ENCODE measurements at regions not wholly inside any gene's neighbourhood (a gene's known extent, or its start where the extent isn't known, plus 50 kb on each side); places are given as distances from the start of the nearest gene placed in this dataset.

GRCh38 chr21:36551731-36552433, 72.0 kb upstream of the CLDN14 start (continued):
- no peak for TF ChIP-seq SOX6 (IDR thresholded peaks at IDR 0.05)
- TF ChIP-seq SAP30 (IDR thresholded peaks at IDR 0.05; ENCODE audit: borderline replicate concordance, insufficient read depth, low read depth, low read length, poor library complexity, severe bottlenecking) = no peak
- no peak for TF ChIP-seq SMAD3 (CRISPR knock-in tag; conservative IDR thresholded peaks at IDR 0.05)

GRCh38 chr21:36552434-36552785, 72.5 kb upstream of the CLDN14 start:
- BruUV-seq (replicated peaks) = no TSS peak
- Histone ChIP-seq H3K4me2 (ENCODE audit: insufficient read depth, low read length) (no peak overlapping the region), H2AFZ (ENCODE audit: low read depth, low read length) (no peak overlapping the region), H3K9ac (ENCODE audit: insufficient read depth in 1 of 2, low read depth in 2 of 2, low read length in 2 of 2) (no peak overlapping the region), H3K9me1 (ENCODE audit: control insufficient read depth, insufficient read depth, low read length) (no peaks in the 10 kb centered on the region), H3K4me1 (replicated peaks in 1 of 2; ENCODE audit: control insufficient read depth in 2 of 2, insufficient read depth in 2 of 2, low read length in 2 of 2) (no peaks in the 10 kb centered on the region), H4K20me1 (replicated peaks; ENCODE audit: control insufficient read depth, insufficient read depth, low read length) (no peaks in the 10 kb centered on the region), H3K27ac (ENCODE audit: extremely low read depth, low read depth, low read length) (no peak overlapping the region), H3K4me3 (no peak overlapping the region), H3K9me3 (replicated peaks; ENCODE audit: control insufficient read depth, insufficient read depth, low read depth, low read length) (no peaks in the 10 kb centered on the region), H3K36me3 (ENCODE audit: control insufficient read depth, insufficient read depth, low read length) (no peaks in the 10 kb centered on the region), H3K79me2 (ENCODE audit: control insufficient read depth, insufficient read depth, low read length) (no peaks in the 10 kb centered on the region), H3K27me3 (ENCODE audit: control insufficient read depth in 2 of 2, insufficient read depth in 2 of 2, low read length in 2 of 2) (peaks cover 19 to 69% of the 10 kb centered on the region in 2 experiments; a peak in 4 of 5 replicates)
- no peak for DNase-seq (ENCODE audit: extremely low read depth in 1 of 4, low spot score in 3 of 4)
- no peak for FAIRE-seq
- ATAC-seq = no peak
- ChIA-PET POLR2A (interaction anchor here (0.5 to 1.4 kb wide), 2 partner anchors 12 to 662 kb away, joined by 3 to 4 read pairs; no protein-coding TSS in a partner anchor), CTCF (ENCODE audit: low intra/inter-chr PET ratio) (no interaction called here)
- TF ChIP-seq ZNF696 (CRISPR knock-in tag; conservative IDR thresholded peaks at IDR 0.05) = no peak
- no peak for TF ChIP-seq KDM1A (IDR thresholded peaks at IDR 0.05)
- no peak for TF ChIP-seq HNRNPUL1 (IDR thresholded peaks at IDR 0.05; ENCODE audit: low read length)
- no peak for TF ChIP-seq SRSF7 (optimal IDR thresholded peaks at IDR 0.05; ENCODE audit: low read depth, low read length)
- no peak for TF ChIP-seq SIN3A (IDR thresholded peaks at IDR 0.05; ENCODE audit: borderline replicate concordance in 2 of 2, control insufficient read depth in 1 of 2, low read depth in 2 of 2, low read length in 2 of 2)
- TF ChIP-seq ESRRA (IDR thresholded peaks at IDR 0.05; ENCODE audit: borderline replicate concordance, low read depth) = no peak
- no peak for TF ChIP-seq ZNF785 (CRISPR knock-in tag; IDR thresholded peaks at IDR 0.05)
- TF ChIP-seq CCNT2 (IDR thresholded peaks at IDR 0.05; ENCODE audit: borderline replicate concordance, extremely low read depth, insufficient read length, low read depth, low read length) = no peak
- TF ChIP-seq MYBL2 (IDR thresholded peaks at IDR 0.05; ENCODE audit: low read depth) = no peak
- no peak for TF ChIP-seq MYBL2 (CRISPR knock-in tag; IDR thresholded peaks at IDR 0.05; ENCODE audit: borderline replicate concordance)
- in situ Hi-C loops (cut with MboI) = no loop called here
- intact Hi-C loops (cut with micrococcal nuclease) = no loop called here
